ACHN (cell line): ENCODE measurements at regions not wholly inside any gene's neighbourhood (a gene's known extent, or its start where the extent isn't known, plus 50 kb on each side); places are given as distances from the start of the nearest gene placed in this dataset.
"Not testable (repeated sequence)": the region's sequence is repeated elsewhere in the genome, so short reads cannot be mapped to it uniquely, and the experiment has no call there.

Experiments used
- DNase-seq: peaks from one replicate; pipeline ENCODE4 v3.0.0-alpha.2; 2015
- in situ Hi-C: cut with HindIII; loops from 2 replicates; pipeline ENCODE4 v1.10.0; 2017; ENCODE audit warnings: low sequenced_read_pairs, low pct_ligation_motif_present, low pct_unique_long_range_greater_than_20kb

DNA sequence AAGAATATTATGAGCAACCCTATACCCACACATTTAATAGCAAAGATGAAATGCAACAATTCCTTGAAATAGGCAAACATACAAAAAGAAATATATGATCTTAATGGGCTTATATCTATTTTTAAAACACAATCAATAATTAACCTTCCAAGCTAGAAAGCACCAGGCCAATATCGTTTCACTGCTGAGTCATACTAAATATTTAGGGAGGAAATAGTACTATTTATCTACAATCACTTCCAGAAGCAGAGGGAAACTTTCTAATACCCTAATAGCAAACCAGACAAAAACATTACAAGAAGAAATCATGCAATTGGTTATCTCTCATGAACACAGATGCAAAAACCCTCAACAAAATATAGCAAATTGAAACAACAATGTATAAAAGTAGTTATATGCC lies 207.8 kb downstream of the MTHFS start:
- in situ Hi-C loops, result no loop called here
- DNase-seq, result no peak

DNA sequence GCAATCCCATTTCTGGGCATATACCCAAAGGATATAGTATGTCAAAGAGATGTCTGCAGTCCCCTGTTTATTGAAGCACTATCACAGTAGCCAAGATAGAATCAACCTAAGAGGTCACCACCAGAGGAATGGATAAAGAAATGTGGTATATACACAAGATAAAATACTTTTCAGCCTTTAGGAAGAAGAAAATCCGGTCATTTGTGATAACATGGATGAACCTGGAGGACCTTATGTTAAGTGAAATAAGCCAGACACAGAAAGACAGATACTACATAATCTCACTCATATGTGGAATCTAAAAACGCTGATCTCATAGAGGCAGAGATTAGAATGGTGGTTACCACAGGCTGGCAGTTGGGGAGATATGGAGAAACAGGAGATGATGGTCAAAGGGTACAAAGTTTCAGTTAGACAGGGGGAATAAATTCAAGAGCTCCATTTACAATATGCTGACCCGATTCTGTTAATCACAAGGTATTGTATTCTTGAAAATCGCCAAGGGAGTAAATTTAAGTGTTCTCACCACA lies 195.8 kb downstream of the MTHFS start:
- in situ Hi-C loops, result no loop called here
- DNase-seq, result no peak

DNA sequence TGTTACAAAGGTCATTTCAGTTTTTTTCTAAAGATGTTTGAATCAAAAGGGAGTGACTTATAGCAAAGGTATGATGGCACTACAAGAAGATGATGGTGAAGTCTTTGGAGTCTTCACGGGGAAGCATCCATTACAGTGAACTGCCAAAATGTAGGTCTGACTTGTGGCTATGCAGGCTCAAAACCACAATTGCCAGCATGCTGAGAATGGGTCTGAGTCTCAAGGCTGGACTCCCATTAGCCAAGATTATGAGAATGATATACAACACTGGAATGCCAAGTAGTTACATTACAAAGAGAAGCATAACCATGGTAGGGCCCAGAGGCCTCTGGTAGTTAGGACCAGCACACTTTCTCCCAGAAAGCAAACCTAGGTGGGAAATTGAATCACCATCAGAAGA lies 194.2 kb downstream of the MTHFS start:
- in situ Hi-C loops, result no loop called here
- DNase-seq, result no peak

DNA sequence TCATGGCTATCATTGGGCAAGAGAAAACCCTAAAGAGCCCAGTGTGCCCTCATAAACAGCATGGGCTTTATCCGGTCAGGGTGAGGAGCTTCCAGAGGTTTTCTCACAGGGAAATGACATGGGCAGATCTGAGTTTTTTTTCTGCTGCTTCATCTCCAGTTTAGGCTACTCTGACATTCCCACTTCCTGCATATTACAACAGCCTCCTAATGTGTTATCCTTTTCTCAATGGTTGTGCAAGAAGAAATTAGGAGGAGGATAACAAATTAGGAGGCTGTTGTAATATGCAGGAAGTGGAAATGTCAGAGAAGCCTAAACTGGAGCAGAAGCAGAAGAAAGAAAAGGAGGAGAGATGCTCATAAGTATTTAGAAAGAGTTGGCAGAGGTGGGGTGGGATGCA lies 175.6 kb downstream of the MTHFS start:
- in situ Hi-C loops, result no loop called here
- no peak for DNase-seq

DNA sequence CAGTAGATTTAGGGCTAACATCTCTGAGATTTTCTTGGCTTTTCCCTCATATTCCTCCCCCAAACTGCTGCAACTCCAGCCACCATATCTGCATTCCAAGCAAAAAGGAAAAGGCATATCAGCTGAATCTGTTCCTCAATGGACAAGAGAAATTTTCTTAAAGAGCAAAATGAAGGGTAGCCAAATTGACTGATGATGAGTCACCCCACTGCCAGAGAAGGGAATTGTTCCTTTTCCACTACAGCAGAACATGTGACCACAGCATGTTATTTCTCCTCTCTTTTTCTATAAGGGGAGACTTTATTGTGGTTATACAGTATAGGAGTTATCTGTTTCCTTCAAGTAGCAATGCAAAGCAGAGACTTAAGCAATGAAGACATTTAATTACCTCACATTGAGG lies 172.5 kb downstream of the MTHFS start:
- no peak for DNase-seq
- in situ Hi-C loops, result no loop called here

DNA sequence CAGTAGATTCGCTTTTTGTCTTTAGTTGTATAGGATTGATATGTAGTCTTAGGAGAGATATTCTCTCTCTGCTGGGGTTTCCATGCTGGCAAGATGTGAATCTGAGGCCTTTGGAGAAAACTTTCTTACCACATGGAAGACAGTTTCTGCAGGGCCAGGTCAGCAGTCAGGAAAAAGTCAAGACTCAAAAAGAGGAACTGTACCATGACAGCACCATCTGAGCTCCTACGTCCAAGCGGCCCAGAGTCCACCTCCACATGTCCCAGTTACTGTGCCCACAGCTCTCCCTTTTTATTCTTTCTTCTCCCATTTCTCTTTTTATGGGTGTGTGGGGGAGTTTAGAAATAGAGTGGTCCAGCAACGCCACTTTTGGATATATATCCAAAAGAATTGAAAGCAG lies 172.0 kb downstream of the MTHFS start:
- in situ Hi-C loops, result no loop called here
- no peak for DNase-seq

DNA sequence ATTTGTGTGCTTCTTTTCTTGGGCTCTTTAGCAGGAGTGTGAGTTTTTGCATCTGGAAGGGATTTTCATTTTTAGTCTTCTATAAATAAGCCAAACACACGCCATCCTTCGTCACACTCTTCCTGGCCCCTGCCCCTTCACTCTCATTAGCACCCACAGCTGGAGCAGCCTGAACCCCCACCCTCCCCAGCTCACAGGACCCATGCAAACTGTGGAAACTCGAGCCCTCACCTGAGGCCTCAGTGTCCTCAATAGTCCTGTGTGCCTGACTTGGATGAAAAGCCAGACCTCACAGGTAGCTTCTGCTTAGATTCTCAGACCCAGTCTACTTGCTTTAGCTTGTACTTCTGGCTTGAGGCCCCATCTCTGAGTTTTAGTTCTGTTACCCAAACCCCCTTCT lies 167.9 kb downstream of the MTHFS start:
- no peak for DNase-seq
- in situ Hi-C loops, result no loop called here

DNA sequence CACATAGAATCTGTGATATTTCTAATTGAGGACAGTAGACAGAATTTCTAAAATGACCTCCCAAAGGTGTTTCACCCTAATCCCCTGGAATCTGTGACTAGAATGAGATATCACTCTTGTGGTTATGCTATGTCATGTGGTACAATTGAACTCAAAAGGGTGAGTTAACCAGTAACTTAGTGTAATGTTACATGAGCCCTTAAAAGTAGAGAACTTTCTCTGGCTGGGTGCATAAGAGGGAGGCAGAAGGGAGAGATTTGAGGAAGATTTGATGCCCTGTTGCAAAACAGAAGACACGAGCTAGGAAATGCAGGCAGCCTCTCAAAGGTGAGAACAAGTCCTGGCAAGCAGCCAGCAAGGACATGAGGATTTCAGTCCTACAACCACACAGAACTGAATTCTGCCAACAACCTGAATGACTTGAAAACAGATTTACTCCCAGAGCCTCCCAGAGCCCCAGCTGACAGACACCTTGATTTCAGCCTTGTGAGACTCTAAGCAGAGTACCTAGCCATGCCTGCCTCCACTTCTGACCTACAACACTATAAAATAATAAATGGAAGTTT lies 160.3 kb downstream of the MTHFS start:
- DNase-seq, result peak; percentile 40
- in situ Hi-C loops, result no loop called here

DNA sequence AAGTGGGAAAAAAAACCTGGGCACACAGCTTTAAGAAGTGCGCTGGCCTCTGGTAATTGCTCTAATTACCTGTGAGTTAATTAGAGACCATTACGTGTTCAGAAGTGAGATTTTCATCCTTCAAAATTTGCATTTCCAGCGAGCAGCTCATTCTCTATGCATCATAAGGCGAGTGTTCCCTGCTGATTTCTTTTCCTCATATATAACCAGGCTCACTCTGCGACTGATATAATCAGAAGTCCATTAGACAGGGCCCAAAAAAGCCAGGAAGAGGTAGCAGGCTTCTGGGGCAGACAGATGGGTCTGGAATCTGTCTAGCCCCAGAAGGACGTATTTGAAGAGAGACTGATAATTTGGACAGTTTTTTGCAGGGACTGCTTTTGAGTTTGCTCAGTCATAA lies 158.7 kb downstream of the MTHFS start:
- no peak for DNase-seq
- in situ Hi-C loops, result no loop called here

DNA sequence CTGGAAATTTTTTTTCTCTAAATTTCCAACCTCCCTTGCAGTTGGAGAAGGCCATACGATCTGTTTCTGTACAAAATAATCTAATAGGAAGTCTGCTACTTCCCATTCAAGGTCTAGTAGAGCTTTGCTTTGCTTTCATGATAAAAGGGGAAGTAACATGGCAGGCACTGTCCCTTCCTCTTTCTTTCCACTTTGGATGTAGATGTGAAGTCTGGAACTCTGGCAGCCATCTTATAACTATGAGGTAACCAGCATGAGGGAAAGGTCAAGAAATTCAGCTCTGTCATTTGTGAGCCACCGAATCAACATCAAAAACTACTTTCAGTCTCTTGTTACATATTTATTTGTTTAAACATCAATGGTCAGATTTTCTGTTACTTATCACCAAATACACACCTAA lies 156.3 kb downstream of the MTHFS start:
- DNase-seq, result no peak
- in situ Hi-C loops, result no loop called here

DNA sequence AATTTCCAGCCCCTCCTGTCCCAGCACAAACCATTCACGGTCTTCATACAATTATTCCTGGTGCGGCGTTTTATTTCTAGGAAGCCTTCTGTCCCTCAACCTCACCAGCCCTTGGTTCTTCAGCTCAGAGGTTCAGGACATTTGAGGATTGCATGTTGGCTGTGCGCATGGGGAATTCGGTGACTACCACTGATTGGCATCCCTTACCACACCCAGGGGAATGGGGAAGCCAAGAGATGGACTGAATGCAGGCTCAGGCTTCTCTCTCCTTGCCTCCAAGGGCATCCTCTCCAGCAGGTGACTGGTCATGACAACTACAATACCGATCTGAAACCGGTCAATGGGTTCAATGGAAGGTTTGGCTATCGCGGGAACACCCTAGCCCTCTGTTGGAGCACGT lies 153.8 kb downstream of the MTHFS start:
- in situ Hi-C loops, result no loop called here

DNA sequence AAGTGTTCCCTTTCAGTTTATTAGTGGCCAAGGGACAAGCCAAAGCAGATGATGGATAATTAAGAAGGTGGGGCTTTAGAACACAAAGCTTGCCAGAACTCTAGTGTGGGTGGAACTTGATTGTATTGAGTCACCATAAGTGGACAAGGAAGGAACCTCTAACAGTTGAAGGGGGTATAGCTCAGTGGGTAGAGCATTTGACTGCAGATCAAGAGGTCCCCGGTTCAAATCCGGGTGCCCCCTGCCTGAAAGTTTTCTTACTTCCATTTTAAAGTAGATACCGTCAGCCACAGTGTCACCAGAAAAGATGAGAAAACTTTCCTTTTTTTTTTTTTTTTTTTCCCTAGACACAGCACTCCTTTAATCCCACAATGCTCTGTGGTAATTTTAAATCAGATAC lies 152.3 kb downstream of the MTHFS start:
- in situ Hi-C loops, DNase-seq: not testable (repeated sequence)

More for the DNA sequence above, 153.8 kb downstream of the MTHFS start:
- no peak for DNase-seq

DNA sequence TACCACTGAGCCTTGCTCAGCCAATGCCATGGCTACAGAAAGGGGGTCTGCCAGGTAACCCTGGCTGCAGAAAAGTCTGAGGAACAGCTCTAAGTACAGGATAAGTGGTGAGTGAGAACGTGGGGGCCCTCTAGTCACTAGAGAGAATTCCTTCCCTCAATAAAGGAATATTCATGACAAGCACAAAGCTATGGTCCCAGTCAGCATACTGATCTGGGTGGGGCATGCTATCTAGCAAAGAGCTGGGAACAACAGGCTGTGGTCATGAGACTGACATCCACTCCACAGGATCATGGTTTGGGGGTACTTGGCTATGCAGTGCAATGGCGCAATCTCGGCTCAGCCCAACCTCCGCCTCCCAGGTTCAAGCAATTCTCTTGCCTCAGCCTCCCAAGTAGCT lies 140.4 kb downstream of the MTHFS start:
- in situ Hi-C loops, result no loop called here
- no peak for DNase-seq

DNA sequence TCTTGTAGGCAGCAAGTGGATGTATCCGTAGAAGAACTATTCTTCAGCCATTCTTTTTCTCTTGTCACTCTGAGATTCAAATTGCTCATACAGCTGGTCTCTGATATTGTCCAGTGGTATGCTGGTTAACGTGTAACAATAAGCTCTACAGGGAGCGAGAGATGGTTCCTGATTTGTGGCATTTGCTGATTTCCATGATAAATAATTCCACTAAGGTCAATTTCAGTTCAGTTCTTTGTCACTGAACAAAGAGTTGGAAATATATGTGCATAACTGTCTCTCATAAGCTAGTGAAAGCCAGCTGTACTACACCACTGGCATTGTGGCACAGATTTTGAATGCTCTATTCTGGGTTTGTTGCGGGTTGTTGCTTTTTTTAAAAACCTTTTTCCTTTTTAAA lies 131.7 kb downstream of the MTHFS start:
- DNase-seq, result no peak
- in situ Hi-C loops, result no loop called here

DNA sequence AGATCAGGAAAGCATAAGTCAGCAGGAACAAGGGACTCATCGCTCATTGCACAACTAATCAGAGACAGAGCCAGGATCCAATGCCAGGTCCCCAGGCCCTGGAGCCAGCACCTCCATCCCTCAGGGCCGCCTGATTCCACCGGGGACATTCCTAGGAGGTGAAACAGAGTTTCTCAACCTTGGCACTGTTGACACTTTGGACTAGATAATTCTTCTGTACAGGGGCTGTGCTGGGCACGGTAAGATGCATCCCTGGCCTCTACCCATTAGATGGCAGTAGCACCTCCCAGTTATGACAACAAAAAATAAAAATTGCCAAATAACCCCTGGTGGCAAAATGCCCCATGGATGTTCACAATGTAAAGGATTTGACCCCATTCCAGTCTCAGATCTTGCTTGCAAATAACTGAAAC lies 127.7 kb downstream of the MTHFS start:
- in situ Hi-C loops, result no loop called here
- peak; percentile 16 for DNase-seq

DNA sequence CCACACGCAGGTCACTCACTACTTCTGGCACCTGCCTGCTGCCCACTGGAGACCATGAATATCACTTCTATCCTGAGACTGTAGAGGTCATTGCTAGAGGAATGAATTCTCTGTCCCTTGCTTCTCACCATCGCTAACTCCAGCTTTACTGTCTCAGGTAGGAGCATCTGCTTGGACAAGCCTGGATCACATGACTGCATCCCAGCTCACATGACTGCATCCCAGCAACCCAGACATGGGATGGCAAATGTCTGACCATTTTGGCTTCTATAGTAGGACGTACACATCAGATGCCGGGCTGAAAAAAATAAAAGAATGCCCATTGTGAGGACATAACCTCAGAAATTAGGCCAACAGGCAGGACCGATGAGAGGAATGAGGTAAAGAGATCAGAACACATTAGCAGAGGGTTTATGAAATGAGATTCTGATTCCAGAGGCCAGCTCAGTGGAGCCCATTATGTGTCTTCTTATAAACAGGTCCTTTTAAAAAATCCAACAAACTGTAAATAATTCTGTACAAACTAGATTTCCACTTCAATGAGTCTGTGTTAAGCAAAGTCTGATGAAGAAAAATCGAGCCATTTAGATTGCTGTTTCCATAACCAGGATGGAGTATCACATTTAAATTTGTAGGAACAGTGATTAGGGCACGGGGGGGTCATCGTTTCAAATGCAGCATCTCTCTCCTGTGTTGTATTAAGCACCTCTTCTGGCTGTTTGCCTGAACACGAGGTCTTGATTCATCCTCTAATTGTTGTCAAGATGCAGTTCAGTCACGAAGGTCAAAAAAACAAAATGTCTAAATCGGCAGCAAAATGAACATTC lies 126.7 kb downstream of the MTHFS start:
- no peak for DNase-seq
- in situ Hi-C loops, result no loop called here

DNA sequence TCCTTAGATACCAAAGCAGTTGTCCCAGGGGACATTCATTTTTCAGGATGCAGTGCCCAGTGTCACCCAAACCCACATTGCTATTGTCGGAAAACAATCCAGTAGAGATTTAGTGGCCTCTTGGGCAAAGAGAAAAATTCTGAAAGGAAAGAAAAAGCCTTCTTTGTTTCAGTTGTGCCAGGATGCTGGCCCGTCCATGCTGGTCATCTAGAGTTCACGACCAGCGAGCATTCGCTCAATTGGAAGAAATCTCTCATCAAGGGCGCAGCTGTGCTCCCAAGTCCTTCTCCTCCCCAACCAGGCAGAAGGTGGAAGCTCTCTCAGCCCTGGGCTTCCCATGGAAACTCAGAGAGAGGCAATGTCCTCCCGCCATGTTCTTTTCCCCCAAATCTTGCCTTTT lies 123.7 kb downstream of the MTHFS start:
- in situ Hi-C loops, result no loop called here
- no peak for DNase-seq

DNA sequence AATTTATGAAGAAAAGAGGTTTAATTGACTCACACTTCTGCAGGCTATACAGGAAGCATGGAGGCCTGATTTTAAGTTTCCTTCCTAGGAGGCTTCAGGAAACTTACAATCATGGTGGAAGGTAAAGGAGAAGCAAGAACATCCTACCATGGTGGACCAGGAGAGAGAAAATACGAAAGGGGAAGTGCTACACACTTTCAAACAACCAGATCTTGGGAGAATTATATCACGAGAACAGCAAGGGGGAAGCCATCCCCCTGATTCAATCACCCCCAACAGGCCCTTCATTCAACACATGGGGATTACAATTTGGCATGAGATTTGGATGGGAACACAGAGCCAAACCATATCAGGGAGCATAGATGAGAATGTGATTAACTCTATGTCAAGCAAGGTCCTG lies 121.0 kb downstream of the MTHFS start:
- in situ Hi-C loops, result no loop called here
- no peak for DNase-seq

DNA sequence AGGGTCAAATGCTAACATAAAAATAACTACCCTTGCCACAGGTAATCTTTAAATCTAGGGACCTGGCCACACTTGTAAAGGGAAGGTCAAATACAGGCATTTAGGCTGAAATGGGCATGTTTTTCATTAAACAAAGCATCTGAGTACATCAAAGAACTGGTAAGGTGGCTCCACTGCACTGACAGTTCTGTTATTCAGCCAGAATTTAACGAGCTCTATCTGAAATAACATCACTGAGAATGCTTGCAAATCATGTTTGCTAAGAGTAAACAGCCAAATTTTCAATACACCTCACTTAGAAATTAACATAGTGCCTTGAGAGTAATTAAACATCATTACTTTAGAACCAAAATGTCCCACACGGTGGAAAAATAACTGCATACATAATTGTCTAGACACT lies 118.9 kb downstream of the MTHFS start:
- in situ Hi-C loops, result no loop called here
- no peak for DNase-seq

DNA sequence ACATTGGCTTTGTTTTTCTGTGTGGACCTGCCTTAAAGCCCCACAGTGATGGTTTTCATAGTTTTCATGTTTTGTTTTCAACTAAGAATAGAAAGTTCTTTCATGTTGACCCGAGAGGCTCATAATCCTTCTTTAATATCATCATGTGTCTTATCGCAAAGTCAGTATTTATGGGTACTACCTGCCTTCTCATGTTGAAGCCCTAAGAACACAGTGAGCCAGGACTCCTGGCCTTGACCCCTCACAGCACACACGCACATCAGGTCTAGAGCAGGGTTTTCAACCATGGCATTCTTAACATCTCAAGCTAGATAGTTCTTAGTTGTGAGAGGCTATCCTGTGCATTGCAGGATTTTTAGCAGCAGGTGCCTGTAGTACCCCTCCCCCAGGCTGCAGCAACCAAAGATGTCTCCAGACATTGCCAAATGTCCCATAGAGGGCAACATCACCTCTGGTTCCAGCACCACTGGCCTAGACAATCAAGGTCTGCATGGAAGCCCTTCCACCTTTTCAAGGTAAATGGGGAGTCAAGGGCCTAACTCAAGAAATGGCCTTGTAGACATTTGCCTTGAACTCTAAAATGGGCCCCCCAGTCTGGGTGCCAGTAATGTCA lies 118.3 kb downstream of the MTHFS start:
- no peak for DNase-seq
- in situ Hi-C loops, result no loop called here
